Stromal cell of bone marrow (primary cell): ENCODE measurements at regions not wholly inside any gene's neighbourhood (a gene's known extent, or its start where the extent isn't known, plus 50 kb on each side); places are given as distances from the start of the nearest gene placed in this dataset.
"Not testable (repeated sequence)": the region's sequence is repeated elsewhere in the genome, so short reads cannot be mapped to it uniquely, and the experiment has no call there.

ENCODE experiments used
- DNase-seq: peaks from one replicate; pipeline ENCODE4 v3.0.0-alpha.2; 2012; ENCODE audit warnings: low read depth

DNA sequence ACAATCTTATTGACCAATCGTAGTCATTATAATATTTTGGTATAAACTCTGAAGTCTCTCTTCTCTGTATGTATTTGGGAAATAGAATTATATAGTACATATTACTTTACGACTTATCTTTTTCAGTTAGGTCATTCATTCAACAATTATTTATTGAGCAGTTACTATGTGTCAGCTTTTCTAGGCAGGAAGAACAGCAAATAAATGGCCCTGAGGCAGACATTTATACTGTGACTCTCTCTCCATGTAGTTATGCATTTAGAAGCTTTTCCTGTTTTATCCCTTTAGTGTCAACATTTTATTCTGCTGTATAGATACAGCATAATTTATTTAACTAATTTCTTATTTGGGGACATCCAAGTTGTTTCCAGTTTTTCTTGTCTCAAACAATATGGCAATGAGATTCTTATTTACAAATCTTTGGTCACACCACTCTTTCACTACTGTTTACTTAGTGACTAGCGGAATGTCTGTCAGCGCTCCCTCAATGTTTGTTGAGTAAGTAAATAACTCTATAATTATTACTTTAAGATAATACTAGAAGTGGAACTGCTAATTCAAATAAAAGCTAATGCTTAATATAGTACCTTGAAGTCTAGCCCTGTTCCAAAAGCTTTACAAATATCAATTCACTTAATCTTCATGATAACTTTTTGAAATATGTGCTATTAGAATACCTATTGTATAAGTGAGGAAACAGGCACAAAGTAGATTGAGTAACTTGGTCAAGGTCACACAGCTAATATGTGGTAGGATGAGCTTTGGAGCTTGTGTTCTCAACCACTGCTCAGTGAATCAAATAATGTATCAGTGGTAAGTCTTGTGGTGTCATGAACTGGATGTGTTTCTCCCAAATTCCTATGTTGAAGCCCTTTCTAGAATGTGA is 465.6 kb downstream of the SIPA1L2 start:
- DNase-seq = no peak

- DNase-seq = no peak
Observed at GRCh38 chr1:232163533-232163932, 466.4 kb downstream of the SIPA1L2 start.

DNA sequence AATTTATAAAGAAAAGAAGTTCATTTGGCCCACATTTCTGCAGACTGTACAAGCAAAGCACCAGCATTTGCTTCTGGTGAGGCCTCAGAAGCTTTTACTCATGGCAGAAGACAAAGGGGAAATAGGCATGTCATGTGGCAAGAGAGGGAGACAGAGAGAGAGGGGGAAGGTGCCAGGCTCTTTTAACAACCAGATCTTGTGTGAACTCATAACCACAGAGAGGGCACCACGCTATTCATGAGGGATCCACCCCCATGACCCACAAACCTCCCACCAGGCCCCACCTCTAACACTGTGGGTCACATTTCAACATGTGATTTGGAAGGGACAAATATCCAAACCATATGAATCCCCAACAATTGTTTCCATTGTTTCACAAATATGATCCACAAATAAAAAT is 467.9 kb downstream of the SIPA1L2 start:
- DNase-seq = no peak

DNA sequence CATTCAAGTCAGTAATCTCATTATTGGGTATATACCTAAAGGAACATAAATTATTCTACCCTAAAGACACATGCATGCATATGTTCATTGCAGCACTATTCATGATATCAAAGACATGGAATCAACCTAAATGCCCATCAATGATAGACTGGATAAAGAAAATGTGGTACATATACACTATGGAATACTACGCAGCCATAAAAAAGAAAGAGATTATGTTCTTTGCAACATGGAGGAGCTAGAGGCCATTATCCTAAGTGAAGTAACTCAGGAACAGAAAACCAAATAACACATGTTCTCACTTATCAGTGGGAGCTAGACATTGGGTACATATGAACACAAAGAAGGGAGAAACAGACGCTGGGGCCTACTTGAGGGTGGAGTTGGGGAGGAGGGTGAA is 471.4 kb downstream of the SIPA1L2 start:
- not testable (repeated sequence) for DNase-seq

DNA sequence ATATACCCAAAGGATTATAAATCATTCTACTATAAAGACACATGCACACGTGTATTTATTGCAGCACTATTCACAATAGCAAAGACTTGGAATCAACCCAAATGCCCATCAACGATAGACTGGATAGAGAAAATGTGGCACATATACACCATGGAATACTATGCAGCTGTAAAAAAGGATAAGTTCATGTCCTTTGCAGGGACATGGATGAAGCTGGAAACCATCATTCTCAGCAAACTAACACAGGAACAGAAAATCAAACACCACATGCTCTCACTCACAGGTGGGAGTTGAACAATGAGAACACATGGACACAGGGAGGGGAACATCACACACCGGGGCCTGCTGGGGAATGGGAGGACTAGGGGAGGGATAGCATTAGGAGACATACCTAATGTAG is 473.9 kb downstream of the SIPA1L2 start:
- not testable (repeated sequence) for DNase-seq

GRCh38 chr1:232153652-232154051 is 476.3 kb downstream of the SIPA1L2 start:
- no peak for DNase-seq

DNA sequence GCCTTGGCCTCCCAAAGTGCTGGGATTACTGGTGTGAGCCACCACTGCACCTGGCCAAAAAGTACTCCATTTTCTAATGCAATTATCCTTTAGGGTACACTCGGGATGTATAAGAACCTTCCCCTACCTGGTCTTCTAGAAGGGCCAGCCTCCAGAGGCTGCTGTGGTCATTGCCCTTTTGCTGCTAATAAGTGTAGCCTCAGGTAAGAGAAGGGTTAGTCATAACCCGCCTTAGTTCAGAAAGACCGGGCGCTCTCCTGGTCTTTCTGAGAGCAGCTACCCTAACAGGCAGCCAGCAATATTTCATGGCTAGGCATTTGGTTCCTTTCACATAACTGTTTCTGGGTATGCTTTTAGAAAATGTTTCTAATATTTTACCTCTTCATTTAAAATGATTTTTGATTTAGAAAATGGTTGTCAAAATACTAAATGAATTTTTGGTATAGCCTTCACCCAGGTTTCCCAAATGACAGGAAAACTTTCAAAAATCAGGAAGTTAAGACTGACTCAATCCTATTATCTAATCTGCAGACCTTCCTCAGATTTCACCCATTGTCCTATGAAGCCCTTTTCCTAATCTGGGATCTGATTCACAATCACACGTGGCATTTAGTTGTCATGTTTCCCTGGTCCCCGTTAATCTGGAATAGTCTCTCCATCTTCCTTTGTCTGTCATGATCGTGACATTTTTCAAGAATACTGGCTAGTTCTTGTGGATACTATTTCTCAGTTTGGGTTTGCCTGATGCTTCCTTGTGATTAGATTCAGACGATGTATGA is 479.0 kb downstream of the SIPA1L2 start:
- DNase-seq = no peak

DNA sequence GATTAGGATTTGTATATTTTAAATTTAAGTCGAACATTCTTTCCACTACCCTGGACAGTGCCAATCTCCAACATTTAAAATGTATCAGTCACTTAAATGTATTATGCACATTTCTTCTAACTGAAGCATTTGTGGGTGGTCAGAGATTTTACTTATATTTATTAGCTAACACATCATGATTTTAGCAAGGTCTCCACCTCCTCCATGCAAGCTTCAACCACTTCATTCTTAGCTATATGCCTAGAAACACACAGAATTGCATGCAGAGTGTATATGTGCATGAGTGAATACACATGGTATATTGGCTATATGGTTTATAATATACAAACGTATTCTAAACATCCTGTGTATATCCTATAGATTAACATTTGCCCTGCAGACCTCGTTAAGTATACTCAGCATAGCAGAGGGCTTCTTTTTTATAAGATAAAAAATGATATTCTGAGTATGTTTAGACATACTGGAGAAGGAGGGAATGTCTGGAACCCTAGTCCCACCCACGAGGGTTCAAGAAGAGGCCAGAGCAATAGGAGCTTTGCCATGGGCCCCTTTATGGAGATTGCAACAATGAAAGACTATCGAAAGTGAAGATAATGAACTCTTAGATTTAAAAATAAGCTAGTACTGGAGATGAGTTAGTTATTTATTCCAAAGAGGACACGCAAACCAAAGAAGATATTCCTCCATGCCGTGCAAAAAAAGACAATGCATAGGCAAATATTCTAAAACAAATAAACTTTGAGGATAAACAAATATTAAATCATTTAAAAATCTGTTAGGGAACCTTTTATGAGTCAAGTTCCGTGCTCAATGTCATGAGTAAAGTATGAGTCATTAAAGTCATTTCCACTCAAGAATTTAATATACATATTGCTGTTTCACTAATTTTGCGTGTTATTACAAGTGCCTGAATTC is 480.4 kb downstream of the SIPA1L2 start:
- peak; percentile 16 for DNase-seq

- DNase-seq = no peak
Observed at GRCh38 chr1:232147215-232147614, 482.7 kb downstream of the SIPA1L2 start.

GRCh38 chr1:232146514-232146913 is 483.4 kb downstream of the SIPA1L2 start:
- no peak for DNase-seq

DNA sequence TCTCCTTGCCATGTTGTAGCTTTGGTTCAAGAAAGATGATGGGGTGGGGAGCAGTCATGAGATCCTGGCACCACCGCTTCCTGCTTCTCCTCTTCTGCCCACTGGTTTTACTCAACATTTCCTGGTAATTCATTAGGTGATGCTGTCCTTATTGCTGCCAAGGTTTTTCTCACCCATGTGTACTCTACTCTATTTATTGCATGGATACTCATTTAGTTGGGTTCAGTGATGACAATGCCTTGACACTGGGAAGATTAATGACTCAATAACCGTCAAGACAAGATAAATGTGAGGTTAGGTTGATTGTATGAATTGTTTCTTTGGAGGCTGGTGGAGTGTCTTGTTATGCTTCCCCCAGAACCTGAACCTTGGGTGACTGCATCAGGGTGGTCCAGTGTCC is 484.2 kb downstream of the SIPA1L2 start:
- DNase-seq = no peak

DNA sequence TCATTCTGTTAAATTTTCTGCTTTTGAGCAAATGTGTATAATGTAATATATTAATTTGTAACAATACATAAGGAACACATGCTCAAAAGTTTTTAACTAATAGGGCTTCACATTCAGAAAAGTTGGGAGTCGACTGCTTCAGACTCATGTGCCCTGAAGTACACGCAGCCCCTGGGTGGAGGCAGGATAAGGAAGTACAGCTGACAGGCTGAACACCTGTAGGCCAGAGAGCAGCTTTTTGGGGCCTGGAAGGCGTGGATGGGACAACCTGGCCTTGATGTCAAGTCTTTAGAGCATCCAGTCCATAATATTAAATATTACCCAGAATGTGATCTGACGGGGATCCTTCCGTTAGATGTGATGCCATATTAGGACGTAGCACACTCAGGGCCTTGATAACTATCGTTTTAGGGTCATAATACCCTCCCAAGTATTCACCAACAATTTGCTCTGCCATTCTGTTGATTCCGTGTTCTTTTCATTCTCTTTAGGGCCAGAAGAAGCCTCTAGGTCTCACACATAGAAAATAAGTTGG is 485.2 kb downstream of the SIPA1L2 start:
- DNase-seq = no peak

- DNase-seq = no peak
Observed at GRCh38 chr1:232143315-232143886, 486.5 kb downstream of the SIPA1L2 start.

DNA sequence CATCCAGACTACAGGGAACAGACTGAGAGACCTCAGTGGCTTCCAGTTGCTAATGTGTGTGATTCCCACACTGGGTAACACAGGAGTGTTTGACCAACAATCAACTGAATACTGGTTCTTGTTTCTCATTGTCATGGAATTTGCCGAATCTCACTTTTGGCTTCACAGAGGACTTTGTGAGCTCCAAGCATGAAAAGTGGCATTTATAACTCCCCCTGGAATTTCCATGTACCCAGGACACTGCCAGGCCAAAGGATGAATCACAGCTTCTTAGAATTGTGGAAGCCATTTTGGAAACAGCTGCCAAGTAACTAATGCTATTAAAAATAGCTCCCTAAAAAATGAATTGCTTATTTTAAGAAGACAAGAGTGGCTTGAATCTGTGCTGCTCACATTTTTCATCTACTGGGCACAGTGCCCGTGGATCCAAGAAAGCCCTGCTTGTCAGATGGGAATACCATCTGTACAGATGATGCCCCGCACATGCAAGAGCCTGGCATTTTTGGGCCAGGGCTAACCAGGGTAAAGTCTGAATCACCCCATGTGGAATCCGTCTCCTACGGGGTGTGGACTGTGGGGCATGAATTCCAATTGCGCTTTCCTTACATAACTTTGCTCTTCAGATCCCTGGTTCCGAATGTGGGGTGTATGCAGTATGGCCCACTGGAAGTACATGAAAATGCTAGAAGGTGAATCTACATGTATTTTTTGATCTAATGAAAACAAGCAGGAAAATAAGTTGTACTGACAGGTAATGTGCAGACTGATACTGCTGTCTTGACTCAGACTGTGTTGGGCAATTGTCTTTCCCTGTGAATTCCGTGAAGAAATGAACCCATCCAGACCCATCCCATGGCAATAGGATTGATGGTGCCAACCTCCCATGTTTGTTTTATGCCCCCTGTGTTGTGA is 487.3 kb downstream of the SIPA1L2 start:
- DNase-seq = peak; percentile 80

- not testable (repeated sequence) for DNase-seq
Observed at GRCh38 chr1:232141167-232141448, 488.8 kb downstream of the SIPA1L2 start.

DNA sequence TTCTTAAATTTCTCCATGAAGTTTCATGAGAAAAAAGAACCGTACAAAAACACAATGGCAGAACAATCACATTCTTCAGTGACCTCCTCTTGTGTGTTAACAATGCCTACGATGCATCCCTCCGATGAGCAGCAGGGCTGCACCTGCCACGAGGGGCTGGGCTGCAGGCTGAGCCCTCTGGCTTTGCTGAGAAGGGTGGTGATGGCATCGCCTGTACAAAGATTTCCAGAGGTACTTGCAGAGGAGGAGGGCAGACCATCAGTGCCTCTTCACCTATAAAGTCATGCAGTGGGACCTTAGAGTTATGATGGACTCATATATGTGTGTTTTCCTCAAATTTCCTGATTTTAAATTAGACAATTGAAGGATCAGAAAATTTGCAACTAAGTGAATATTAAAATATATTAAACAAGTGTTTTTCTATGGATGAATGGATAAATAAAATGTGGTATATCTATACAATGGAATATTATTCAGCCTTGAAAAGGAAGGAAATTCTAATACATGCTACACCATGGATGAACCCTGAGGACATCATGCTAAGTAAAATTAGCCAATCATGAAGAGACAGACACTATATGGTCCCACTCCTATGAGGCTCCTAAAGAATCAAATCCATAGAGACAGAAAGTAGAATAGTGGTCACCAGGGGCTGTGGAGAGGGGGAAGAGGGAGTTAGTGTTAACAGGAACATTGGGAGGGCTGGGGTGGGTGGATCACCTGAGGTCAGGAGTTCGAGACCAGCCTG is 489.3 kb downstream of the SIPA1L2 start:
- DNase-seq = no peak

GRCh38 chr1:232139444-232139843 is 490.5 kb downstream of the SIPA1L2 start:
- no peak for DNase-seq

DNA sequence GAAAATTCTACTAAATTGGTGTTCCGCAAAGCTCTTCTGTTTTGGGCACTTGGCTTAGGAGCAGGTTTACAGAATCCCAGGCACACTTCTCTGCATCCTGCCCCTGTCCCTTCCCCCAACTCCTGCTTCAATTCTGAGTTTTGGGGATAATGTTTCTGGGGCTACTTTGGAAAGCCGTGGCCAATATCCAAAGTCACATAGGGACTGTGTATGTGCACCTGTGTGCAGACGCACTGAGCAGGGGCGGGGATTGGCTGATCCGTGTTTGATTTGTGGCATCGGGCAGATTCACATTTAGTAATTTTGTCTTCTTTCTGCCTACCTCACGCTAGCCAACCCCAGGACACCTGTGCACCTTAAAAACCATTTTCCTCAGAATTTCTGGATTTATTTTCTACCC is 491.9 kb downstream of the SIPA1L2 start:
- no peak for DNase-seq

GRCh38 chr1:232137066-232137465 is 492.9 kb downstream of the SIPA1L2 start:
- DNase-seq = no peak

DNA sequence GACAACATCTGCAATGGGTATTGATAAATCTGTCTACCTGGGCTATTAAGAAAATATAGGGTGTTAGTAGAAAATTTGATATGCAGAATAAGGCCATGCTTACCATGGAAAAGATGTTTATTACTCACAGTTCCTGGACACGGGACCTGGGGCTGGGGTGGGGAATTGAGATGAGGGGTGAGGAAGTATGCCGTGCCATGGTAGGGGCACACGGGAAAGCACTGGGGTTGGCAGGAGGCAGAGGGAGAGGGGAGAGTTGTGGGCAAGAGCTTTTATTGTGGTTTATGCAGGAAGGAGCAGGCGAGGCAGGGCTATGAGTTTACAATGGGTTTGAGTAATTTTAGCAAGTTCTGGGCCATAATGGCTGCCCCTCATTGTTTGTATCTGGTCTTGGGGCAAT is 493.8 kb downstream of the SIPA1L2 start:
- DNase-seq = no peak
